ENCODE measurements at regions not wholly inside any gene's neighbourhood (a gene's known extent, or its start where the extent isn't known, plus 50 kb on each side); places are given as distances from the start of the nearest gene placed in this dataset.
A peak's percentile ranks its signal among the peaks of the same experiment; 100 is the strongest.

- no peak for ATAC-seq
- 88 to 92% methylated on average over 2 of the region's 2 CpGs for WGBS, 2 donors
- no peak for FAIRE-seq
Measured at GRCh38 chrX:20421697-20422096, 155.0 kb upstream of the RPS6KA3 start.

GRCh38 chrX:20421275-20421674, 154.6 kb upstream of the RPS6KA3 start:
- H3K27ac ChIP-seq: no peak overlapping the region
- no peaks in the 10 kb centered on the region for H3K36me3 ChIP-seq
- H3K4me1 ChIP-seq: no peaks in the 10 kb centered on the region
- WGBS, 2 donors: 46 to 47% methylated on average over 2 of the region's 2 CpGs
- DNase-seq (no peak), FAIRE-seq (peak; percentile 49), ATAC-seq (no peak)
- H3K27me3 ChIP-seq: no peaks in the 10 kb centered on the region
- intact Hi-C loops (cut with DNase I): no loop called here
- TF ChIP-seq CTCF (IDR thresholded peaks at IDR 0.05): no peak
- H3K9me3 ChIP-seq: no peaks in the 10 kb centered on the region
- no peak overlapping the region for H3K4me3 ChIP-seq

More at GRCh38 chrX:20421697-20422096, 155.0 kb upstream of the RPS6KA3 start:
- Histone ChIP-seq H3K4me3 (no peak overlapping the region), H3K36me3 (no peaks in the 10 kb centered on the region), H3K27me3 (no peaks in the 10 kb centered on the region), H3K9me3 (no peaks in the 10 kb centered on the region), H3K4me1 (no peaks in the 10 kb centered on the region), H3K27ac (no peak overlapping the region)
- intact Hi-C loops (cut with DNase I): no loop called here
- no peak for DNase-seq
- TF ChIP-seq CTCF (IDR thresholded peaks at IDR 0.05): no peak

GRCh38 chrX:20420058-20420457, 153.3 kb upstream of the RPS6KA3 start:
- TF ChIP-seq CTCF (IDR thresholded peaks at IDR 0.05): no peak
- DNase-seq (peak in 2 of 6 donors; percentile 3 to 9), FAIRE-seq (no peak), ATAC-seq (peak; percentile 56 to 87 (median 78))
- H3K4me3 ChIP-seq: no peak overlapping the region
- WGBS, 2 donors: 41 to 59% methylated on average over 2 of the region's 2 CpGs
- H3K4me1 ChIP-seq: no peaks in the 10 kb centered on the region
- intact Hi-C loops (cut with DNase I): no loop called here
- H3K27ac ChIP-seq: no peak overlapping the region
- no peaks in the 10 kb centered on the region for H3K36me3 ChIP-seq
- H3K9me3 ChIP-seq: no peaks in the 10 kb centered on the region
- no peaks in the 10 kb centered on the region for H3K27me3 ChIP-seq

- intact Hi-C loops (cut with DNase I): no loop called here
- Histone ChIP-seq H3K36me3 (no peaks in the 10 kb centered on the region), H3K27ac (no peak overlapping the region), H3K4me1 (no peaks in the 10 kb centered on the region), H3K9me3 (no peaks in the 10 kb centered on the region), H3K27me3 (no peaks in the 10 kb centered on the region), H3K4me3 (no peak overlapping the region)
- ATAC-seq: peak in 1 of 4 donors; percentile 23
- 77 to 87% methylated on average over 9 of the region's 9 CpGs for WGBS, 2 donors
- DNase-seq: no peak
- TF ChIP-seq CTCF (IDR thresholded peaks at IDR 0.05): no peak
- FAIRE-seq: no peak
Measured at GRCh38 chrX:20418379-20419150, 151.9 kb upstream of the RPS6KA3 start.

GRCh38 chrX:20414762-20415445, 148.2 kb upstream of the RPS6KA3 start:
- Histone ChIP-seq H3K27me3 (no peaks in the 10 kb centered on the region), H3K9me3 (no peaks in the 10 kb centered on the region), H3K4me1 (no peaks in the 10 kb centered on the region), H3K4me3 (no peak overlapping the region), H3K36me3 (no peaks in the 10 kb centered on the region), H3K27ac (no peak overlapping the region)
- DNase-seq: no peak
- TF ChIP-seq CTCF (IDR thresholded peaks at IDR 0.05): no peak
- ATAC-seq: no peak
- no peak for FAIRE-seq
- intact Hi-C loops (cut with DNase I): no loop called here
- 88 to 92% methylated on average over 9 of the region's 9 CpGs for WGBS, 2 donors
